GM19240 (cell line): ENCODE measurements at regions not wholly inside any gene's neighbourhood (a gene's known extent, or its start where the extent isn't known, plus 50 kb on each side); places are given as distances from the start of the nearest gene placed in this dataset.

ENCODE experiments used
- DNase-seq: peaks from one replicate; pipeline ENCODE4 v3.0.0; 2011; ENCODE audit warnings: low spot score; ENCODE audit not compliant: insufficient read length

- DNase-seq, result no peak
Measured at GRCh38 chr2:123051136-123051535, 974.0 kb upstream of the CNTNAP5 start.

GRCh38 chr2:123061534-123061933 lies 963.6 kb upstream of the CNTNAP5 start:
- no peak for DNase-seq

- no peak for DNase-seq
Measured at GRCh38 chr2:123073371-123073770, 951.7 kb upstream of the CNTNAP5 start.

- no peak for DNase-seq
Measured at GRCh38 chr2:123073956-123074355, 951.1 kb upstream of the CNTNAP5 start.

GRCh38 chr2:123077101-123077500 lies 948.0 kb upstream of the CNTNAP5 start:
- DNase-seq, result no peak

GRCh38 chr2:123080331-123080730 lies 944.8 kb upstream of the CNTNAP5 start:
- DNase-seq, result no peak

GRCh38 chr2:123085484-123085883 lies 939.6 kb upstream of the CNTNAP5 start:
- DNase-seq, result no peak

- DNase-seq, result no peak
Measured at GRCh38 chr2:123086613-123087385, 938.3 kb upstream of the CNTNAP5 start.

GRCh38 chr2:123091471-123091870 lies 933.6 kb upstream of the CNTNAP5 start:
- DNase-seq, result no peak

GRCh38 chr2:123093199-123093598 lies 931.9 kb upstream of the CNTNAP5 start:
- no peak for DNase-seq

GRCh38 chr2:123095219-123095835 lies 929.8 kb upstream of the CNTNAP5 start:
- no peak for DNase-seq

GRCh38 chr2:123098619-123099018 lies 926.5 kb upstream of the CNTNAP5 start:
- DNase-seq, result no peak

- no peak for DNase-seq
Measured at GRCh38 chr2:123101434-123101833, 923.7 kb upstream of the CNTNAP5 start.

GRCh38 chr2:123103902-123104301 lies 921.2 kb upstream of the CNTNAP5 start:
- no peak for DNase-seq

- no peak for DNase-seq
Measured at GRCh38 chr2:123116595-123116994, 908.5 kb upstream of the CNTNAP5 start.

GRCh38 chr2:123127236-123127635 lies 897.9 kb upstream of the CNTNAP5 start:
- DNase-seq, result no peak

GRCh38 chr2:123128951-123129350 lies 896.1 kb upstream of the CNTNAP5 start:
- no peak for DNase-seq

- DNase-seq, result no peak
Measured at GRCh38 chr2:123136419-123136818, 888.7 kb upstream of the CNTNAP5 start.

GRCh38 chr2:123144082-123144481 lies 881.0 kb upstream of the CNTNAP5 start:
- no peak for DNase-seq

GRCh38 chr2:123153041-123153440 lies 872.0 kb upstream of the CNTNAP5 start:
- DNase-seq, result no peak

- no peak for DNase-seq
Measured at GRCh38 chr2:123154195-123154594, 870.9 kb upstream of the CNTNAP5 start.

GRCh38 chr2:123157016-123157415 lies 868.1 kb upstream of the CNTNAP5 start:
- DNase-seq, result no peak

- DNase-seq, result no peak
Measured at GRCh38 chr2:123162400-123163016, 862.6 kb upstream of the CNTNAP5 start.
